ENCODE measurements at regions not wholly inside any gene's neighbourhood (a gene's known extent, or its start where the extent isn't known, plus 50 kb on each side); places are given as distances from the start of the nearest gene placed in this dataset.

DNA sequence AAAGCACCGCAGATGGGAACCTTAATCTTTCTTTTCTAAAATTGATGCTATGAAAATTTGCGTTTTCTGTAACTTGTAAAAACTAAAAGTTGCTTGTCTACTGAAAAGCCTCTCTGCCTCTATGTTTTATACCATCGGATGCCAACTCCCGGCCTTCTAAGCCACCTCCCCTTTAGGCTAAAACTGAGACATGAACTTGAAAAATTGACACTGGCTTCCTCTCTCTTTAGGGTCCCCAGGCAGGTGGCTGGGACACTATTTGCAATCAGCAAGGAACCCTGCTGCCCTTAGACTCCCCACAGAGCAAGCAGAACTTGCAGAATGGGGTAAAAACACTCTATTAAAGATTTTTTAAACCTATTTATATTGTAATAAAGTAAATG lies 151.1 kb upstream of the CAMK1G start:
- H3K4me3 ChIP-seq (ENCODE audit: low read length), result no peak overlapping the region
- TF ChIP-seq, protein P1, sequence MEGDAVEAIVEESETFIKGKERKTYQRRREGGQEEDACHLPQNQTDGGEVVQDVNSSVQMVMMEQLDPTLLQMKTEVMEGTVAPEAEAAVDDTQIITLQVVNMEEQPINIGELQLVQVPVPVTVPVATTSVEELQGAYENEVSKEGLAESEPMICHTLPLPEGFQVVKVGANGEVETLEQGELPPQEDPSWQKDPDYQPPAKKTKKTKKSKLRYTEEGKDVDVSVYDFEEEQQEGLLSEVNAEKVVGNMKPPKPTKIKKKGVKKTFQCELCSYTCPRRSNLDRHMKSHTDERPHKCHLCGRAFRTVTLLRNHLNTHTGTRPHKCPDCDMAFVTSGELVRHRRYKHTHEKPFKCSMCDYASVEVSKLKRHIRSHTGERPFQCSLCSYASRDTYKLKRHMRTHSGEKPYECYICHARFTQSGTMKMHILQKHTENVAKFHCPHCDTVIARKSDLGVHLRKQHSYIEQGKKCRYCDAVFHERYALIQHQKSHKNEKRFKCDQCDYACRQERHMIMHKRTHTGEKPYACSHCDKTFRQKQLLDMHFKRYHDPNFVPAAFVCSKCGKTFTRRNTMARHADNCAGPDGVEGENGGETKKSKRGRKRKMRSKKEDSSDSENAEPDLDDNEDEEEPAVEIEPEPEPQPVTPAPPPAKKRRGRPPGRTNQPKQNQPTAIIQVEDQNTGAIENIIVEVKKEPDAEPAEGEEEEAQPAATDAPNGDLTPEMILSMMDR (conservative IDR thresholded peaks at IDR 0.05), result no peak
- H3K27me3 ChIP-seq (ENCODE audit: control insufficient read depth, insufficient read depth, low read length, poor library complexity, severe bottlenecking), result peaks cover 11% of the 10 kb centered on the region
- peak overlapping the region; percentile 80 for H3K4me3 Mint-ChIP-seq
- H3K9ac ChIP-seq (ENCODE audit: extremely low read depth, low read length, poor library complexity, severe bottlenecking), result no peak overlapping the region
- H3K36me3 Mint-ChIP-seq (ENCODE audit: low read depth), result peaks cover 29% of the 10 kb centered on the region
- peak overlapping the region; percentile 6 for H3K27ac Mint-ChIP-seq
- no peak overlapping the region for H3K27ac ChIP-seq (ENCODE audit: low read depth, low read length)
- DNase-seq, result no peak
- 78 to 87% methylated on average over 3 to 4 of the region's 4 CpGs for WGBS, 2 experiments (ENCODE audit: insufficient coverage in 1 of 2, insufficient read length in 1 of 2)
- H3K4me1 Mint-ChIP-seq, result peaks cover 85% of the 10 kb centered on the region
- peaks cover 2% of the 10 kb centered on the region for H3K27me3 Mint-ChIP-seq (ENCODE audit: insufficient read depth)
- H3K4me1 ChIP-seq (ENCODE audit: control insufficient read depth, insufficient read depth, low read length), result peaks cover 38% of the 10 kb centered on the region
- H3K36me3 ChIP-seq (ENCODE audit: control insufficient read depth, insufficient read depth, low read length), result no peaks in the 10 kb centered on the region
- no peaks in the 10 kb centered on the region for H3K9me3 ChIP-seq (ENCODE audit: control insufficient read depth, low read length)
- no peaks in the 10 kb centered on the region for H3K9me3 Mint-ChIP-seq

DNA sequence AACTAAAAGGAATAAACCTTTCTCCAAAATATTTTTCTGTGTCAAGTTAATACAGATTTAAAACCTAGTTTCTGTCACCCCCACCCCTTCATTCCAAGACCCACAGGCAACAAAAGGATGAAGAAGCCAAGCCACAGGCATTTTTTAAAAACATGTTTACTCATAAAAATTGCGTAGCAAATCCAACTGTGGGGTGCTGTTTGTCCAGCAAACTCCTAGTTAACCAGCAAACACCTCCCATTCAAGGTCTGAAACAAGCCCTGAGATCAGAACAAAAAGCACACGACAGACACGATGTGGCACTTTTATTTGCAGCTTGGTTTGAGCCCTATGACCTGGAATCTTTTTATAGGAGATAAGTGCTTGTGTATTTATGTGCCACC lies 149.9 kb upstream of the CAMK1G start:
- H3K9me3 Mint-ChIP-seq, result no peaks in the 10 kb centered on the region
- peaks cover 29% of the 10 kb centered on the region for H3K36me3 Mint-ChIP-seq (ENCODE audit: low read depth)
- H3K4me1 ChIP-seq (ENCODE audit: control insufficient read depth, insufficient read depth, low read length), result peaks cover 35% of the 10 kb centered on the region
- H3K27me3 Mint-ChIP-seq (ENCODE audit: insufficient read depth), result peaks cover 2% of the 10 kb centered on the region
- peak overlapping the region; percentile 80 for H3K4me3 Mint-ChIP-seq
- no peak for DNase-seq
- peaks cover 11% of the 10 kb centered on the region for H3K27me3 ChIP-seq (ENCODE audit: control insufficient read depth, insufficient read depth, low read length, poor library complexity, severe bottlenecking)
- no peaks in the 10 kb centered on the region for H3K36me3 ChIP-seq (ENCODE audit: control insufficient read depth, insufficient read depth, low read length)
- H3K9me3 ChIP-seq (ENCODE audit: control insufficient read depth, low read length), result no peaks in the 10 kb centered on the region
- 80 to 86% methylated on average over 3 of the region's 3 CpGs for whole genome bisulfite sequencing, 2 experiments (ENCODE audit: insufficient coverage in 1 of 2, insufficient read length in 1 of 2)
- no peak overlapping the region for H3K27ac ChIP-seq (ENCODE audit: low read depth, low read length)
- peaks cover 84% of the 10 kb centered on the region for H3K4me1 Mint-ChIP-seq
- TF ChIP-seq, protein P1 (conservative IDR thresholded peaks at IDR 0.05), result no peak
- H3K9ac ChIP-seq (ENCODE audit: extremely low read depth, low read length, poor library complexity, severe bottlenecking), result no peak overlapping the region
- H3K4me3 ChIP-seq (ENCODE audit: low read length), result no peak overlapping the region
- H3K27ac Mint-ChIP-seq, result peak overlapping the region; percentile 61

DNA sequence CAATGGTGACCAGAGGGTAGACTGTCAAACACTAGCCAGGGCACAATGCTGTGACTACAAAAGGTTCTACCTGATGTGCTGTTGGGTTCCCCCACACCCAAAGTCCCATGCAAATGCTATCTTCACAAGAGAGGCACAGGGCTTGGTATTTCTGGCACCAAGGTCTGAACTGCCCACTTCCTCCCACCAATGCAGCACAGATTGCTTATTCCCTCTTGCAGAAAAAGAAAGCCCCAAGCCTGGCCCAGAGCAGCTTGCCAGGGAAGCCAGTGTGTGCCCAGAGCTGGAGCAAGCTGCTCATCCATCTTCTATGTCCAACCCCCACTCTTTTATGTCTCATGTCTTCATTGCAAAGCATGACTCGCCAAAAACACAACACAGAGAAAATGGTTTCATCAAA lies 149.4 kb upstream of the CAMK1G start:
- no peak overlapping the region for H3K9ac ChIP-seq (ENCODE audit: extremely low read depth, low read length, poor library complexity, severe bottlenecking)
- peaks cover 35% of the 10 kb centered on the region for H3K4me1 ChIP-seq (ENCODE audit: control insufficient read depth, insufficient read depth, low read length)
- Mint-ChIP-seq H3K27ac (peak overlapping the region; percentile 61), H3K27me3 (ENCODE audit: insufficient read depth) (peaks cover 2% of the 10 kb centered on the region), H3K36me3 (ENCODE audit: low read depth) (peaks cover 29% of the 10 kb centered on the region), H3K4me3 (no peak overlapping the region), H3K4me1 (peaks cover 83% of the 10 kb centered on the region), H3K9me3 (no peaks in the 10 kb centered on the region)
- TF ChIP-seq, protein P1 (conservative IDR thresholded peaks at IDR 0.05), result no peak
- no peak overlapping the region for H3K27ac ChIP-seq (ENCODE audit: low read depth, low read length)
- no peak for DNase-seq
- 94 to 100% methylated on average over 1 of the region's 1 CpG for WGBS, 2 experiments (ENCODE audit: insufficient coverage in 1 of 2, insufficient read length in 1 of 2)
- H3K36me3 ChIP-seq (ENCODE audit: control insufficient read depth, insufficient read depth, low read length), result no peaks in the 10 kb centered on the region
- H3K9me3 ChIP-seq (ENCODE audit: control insufficient read depth, low read length), result no peaks in the 10 kb centered on the region
- peaks cover 11% of the 10 kb centered on the region for H3K27me3 ChIP-seq (ENCODE audit: control insufficient read depth, insufficient read depth, low read length, poor library complexity, severe bottlenecking)
- no peak overlapping the region for H3K4me3 ChIP-seq (ENCODE audit: low read length)

Data from endodermal cell (in vitro differentiated cells).